NT2/D1 (cell line): ENCODE measurements at regions not wholly inside any gene's neighbourhood (a gene's known extent, or its start where the extent isn't known, plus 50 kb on each side); places are given as distances from the start of the nearest gene placed in this dataset.

ENCODE experiments used
- YY1 ChIP-seq: IDR thresholded peaks from 2 replicates; pipeline ENCODE4 v1.6.1; 2011; ENCODE audit not compliant: insufficient read length, insufficient read depth
- ZNF274 ChIP-seq: IDR thresholded peaks from 2 replicates; pipeline ENCODE4 v1.6.1; 2011; ENCODE audit warnings: mild to moderate bottlenecking, low read depth, low read length

- no peak for TF ChIP-seq YY1
- no peak for TF ChIP-seq ZNF274
Measured at GRCh38 chr13:108470921-108471320, 158.5 kb upstream of the MYO16 start.
